Lower leg skin (tissue), 3 donors: ENCODE measurements at regions not wholly inside any gene's neighbourhood (a gene's known extent, or its start where the extent isn't known, plus 50 kb on each side); places are given as distances from the start of the nearest gene placed in this dataset.
"Not testable (repeated sequence)": the region's sequence is repeated elsewhere in the genome, so short reads cannot be mapped to it uniquely, and the experiment has no call there.

ENCODE experiments used
- CTCF ChIP-seq, 3 donors: fragments of 450-650 bp; IDR thresholded peaks; one replicate each; pipeline ENCODE4 v1.5.1; 2016; ENCODE audit warnings: antibody characterized with exemption in 3 of 3, mild to moderate bottlenecking in 3 of 3, moderate library complexity in 2 of 3
- POLR2A ChIP-seq, 2 donors: fragments of 450-650 bp; IDR thresholded peaks; one replicate each; pipeline ENCODE4 v1.6.1; 2016 to 2017; ENCODE audit warnings: antibody characterized with exemption in 2 of 2, mild to moderate bottlenecking in 1 of 2, moderate library complexity in 1 of 2

GRCh38 chr5:34156703-34157414 is 113.8 kb upstream of the C1QTNF3 start:
- TF ChIP-seq CTCF, POLR2A (IDR thresholded peaks at IDR 0.05): not testable (repeated sequence)
